ENCODE measurements at regions not wholly inside any gene's neighbourhood (a gene's known extent, or its start where the extent isn't known, plus 50 kb on each side); places are given as distances from the start of the nearest gene placed in this dataset.

GRCh38 chr4:155599085-155599484 is 67.6 kb upstream of the GUCY1A1 start:
- H3K4me3 ChIP-seq, result no peak overlapping the region
- H3K27ac ChIP-seq, result no peak overlapping the region
- intact Hi-C loops (cut with DNase I), result no loop called here
- H3K9me3 ChIP-seq, result no peaks in the 10 kb centered on the region
- WGBS, 2 donors, result 75 to 79% methylated on average over 6 of the region's 6 CpGs
- TF ChIP-seq EP300 (IDR thresholded peaks at IDR 0.05) (no peak), POLR2AphosphoS5 (IDR thresholded peaks at IDR 0.05) (no peak), POLR2A (IDR thresholded peaks at IDR 0.05) (no peak), CTCF (IDR thresholded peaks at IDR 0.05) (no peak)
- no peaks in the 10 kb centered on the region for H3K36me3 ChIP-seq
- no peak for DNase-seq
- no peaks in the 10 kb centered on the region for H3K27me3 ChIP-seq
- H3K4me1 ChIP-seq, result peaks cover 0 to 1% (median 0%) of the 10 kb centered on the region in 4 donors

- no peak for TF ChIP-seq POLR2A (IDR thresholded peaks at IDR 0.05)
- TF ChIP-seq EP300 (IDR thresholded peaks at IDR 0.05), result no peak
- no peak for TF ChIP-seq CTCF (IDR thresholded peaks at IDR 0.05)
- TF ChIP-seq POLR2AphosphoS5 (IDR thresholded peaks at IDR 0.05), result no peak
- Histone ChIP-seq H3K4me1 (peaks cover 0 to 3% (median 0%) of the 10 kb centered on the region in 4 donors), H3K36me3 (no peaks in the 10 kb centered on the region), H3K9me3 (no peaks in the 10 kb centered on the region), H3K27ac (no peak overlapping the region), H3K27me3 (no peaks in the 10 kb centered on the region), H3K4me3 (no peak overlapping the region)
- no peak for DNase-seq
- WGBS, 2 donors, result 53 to 75% methylated on average over 3 of the region's 3 CpGs
- intact Hi-C loops (cut with DNase I), result no loop called here
Measured at GRCh38 chr4:155597933-155598451, 68.7 kb upstream of the GUCY1A1 start.

GRCh38 chr4:155597281-155597680 is 69.4 kb upstream of the GUCY1A1 start:
- Histone ChIP-seq H3K4me3 (no peak overlapping the region), H3K4me1 (peaks cover 0 to 3% (median 0%) of the 10 kb centered on the region in 4 donors), H3K27me3 (no peaks in the 10 kb centered on the region), H3K9me3 (no peaks in the 10 kb centered on the region), H3K36me3 (no peaks in the 10 kb centered on the region), H3K27ac (no peak overlapping the region)
- no peak for TF ChIP-seq CTCF (IDR thresholded peaks at IDR 0.05)
- TF ChIP-seq POLR2A (IDR thresholded peaks at IDR 0.05), result no peak
- TF ChIP-seq EP300 (IDR thresholded peaks at IDR 0.05), result no peak
- no peak for TF ChIP-seq POLR2AphosphoS5 (IDR thresholded peaks at IDR 0.05)
- intact Hi-C loops (cut with DNase I), result no loop called here
- 24 to 51% methylated on average over 1 of the region's 1 CpG for WGBS, 2 donors
- DNase-seq, result no peak

GRCh38 chr4:155593793-155594192 is 72.9 kb upstream of the GUCY1A1 start:
- Histone ChIP-seq H3K4me3 (no peak overlapping the region), H3K4me1 (peaks cover 0 to 8% (median 2%) of the 10 kb centered on the region in 4 donors), H3K27me3 (no peaks in the 10 kb centered on the region), H3K36me3 (no peaks in the 10 kb centered on the region), H3K9me3 (no peaks in the 10 kb centered on the region), H3K27ac (no peak overlapping the region)
- TF ChIP-seq EP300 (IDR thresholded peaks at IDR 0.05) (no peak), POLR2A (IDR thresholded peaks at IDR 0.05) (no peak), CTCF (IDR thresholded peaks at IDR 0.05) (no peak), POLR2AphosphoS5 (IDR thresholded peaks at IDR 0.05) (no peak)
- 91 to 92% methylated on average over 13 of the region's 13 CpGs for WGBS, 2 donors
- no peak for DNase-seq
- intact Hi-C loops (cut with DNase I), result no loop called here

GRCh38 chr4:155592938-155593297 is 73.7 kb upstream of the GUCY1A1 start:
- DNase-seq, result no peak
- Histone ChIP-seq H3K27ac (no peak overlapping the region), H3K27me3 (no peaks in the 10 kb centered on the region), H3K36me3 (no peaks in the 10 kb centered on the region), H3K4me3 (no peak overlapping the region), H3K9me3 (no peaks in the 10 kb centered on the region), H3K4me1 (peaks cover 0 to 8% (median 2%) of the 10 kb centered on the region in 4 donors)
- no peak for TF ChIP-seq CTCF (IDR thresholded peaks at IDR 0.05)
- TF ChIP-seq POLR2AphosphoS5 (IDR thresholded peaks at IDR 0.05), result no peak
- 60 to 61% methylated on average over 1 of the region's 1 CpG for WGBS, 2 donors
- intact Hi-C loops (cut with DNase I), result no loop called here

All from sigmoid colon (tissue), 6 donors.